Psoas muscle (tissue), 7 donors: ENCODE measurements at regions not wholly inside any gene's neighbourhood (a gene's known extent, or its start where the extent isn't known, plus 50 kb on each side); places are given as distances from the start of the nearest gene placed in this dataset.

ENCODE experiments used
- ATAC-seq, 4 donors: fragments of 200-7000 bp; cut with Tn5 transposase; one replicate each; pipeline ENCODE4 v1.9.1; 2020; ENCODE audit warnings: moderate library complexity in 3 of 4, mild to moderate bottlenecking in 2 of 4
- DNase-seq, 2 donors: peaks; one replicate each; pipeline ENCODE4 v3.0.0-alpha.2; 2020
- H3K27ac ChIP-seq: fragments of 200-600 bp; one replicate; pipeline ENCODE4 v1.8.0; 2022
- H3K27me3 ChIP-seq, 3 donors: fragments of 200-600 bp in 1 of 3; one replicate each; pipeline versions ENCODE4 v1.6.1 to v1.8.0; 2013 to 2022; ENCODE audit warnings: low read length in 2 of 3, mild to moderate bottlenecking in 2 of 3, moderate library complexity in 1 of 3; ENCODE audit not compliant: insufficient read depth in 3 of 3
- H3K36me3 ChIP-seq, 2 donors: fragments of 200-600 bp in 1 of 2; one replicate each; pipeline versions ENCODE4 v1.6.1 to v1.8.0; 2013 to 2022; ENCODE audit warnings: low read depth in 1 of 2, mild to moderate bottlenecking in 1 of 2, moderate library complexity in 1 of 2; ENCODE audit not compliant: insufficient read depth in 1 of 2
- H3K4me1 ChIP-seq: fragments of 200-600 bp; one replicate; pipeline ENCODE4 v1.8.0; 2022
- H3K4me3 ChIP-seq: fragments of 200-600 bp; one replicate; pipeline ENCODE4 v1.8.0; 2022; ENCODE audit warnings: mild to moderate bottlenecking
- H3K9me3 ChIP-seq: fragments of 200-600 bp; one replicate; pipeline ENCODE4 v1.8.0; 2022
- WGBS, 3 donors: extraction: QIAGEN DNeasy Blood & Tissue Kit; methylation state at CpG; one replicate each; pipeline versions ENCODE4 v1.1.6 to v1.1.7; 2013; 5-methylcytosine and 5-hydroxymethylcytosine counted together
- intact Hi-C, 2 donors: fragments of 100-400 bp; cut with DNase I; formaldehyde crosslinking; loops; one replicate each; pipeline versions ENCODE4 v1.11.0 to v1.14.2; 2022
- TF ChIP-seq, protein P1 (sequence below): fragments of 200-600 bp; IDR thresholded peaks from one replicate; pipeline ENCODE4 v1.8.0; 2022; ENCODE audit warnings: antibody characterized with exemption
- donor health status: healthy with polysubstance abuse.
- donor health status: DM: no; HTN: no; CAD: no; lungs with moderate emphysema.
- donor health status: Bipolar disorder and iron deficiency.
- donor health status: healthy.
- donor health status: DM: yes; HTN: yes; CAD: no.
- donor health status: DM: no; HTN: no; CAD: no.
- donor health status: DM: yes; HTN: yes; CAD: no.

DNA sequence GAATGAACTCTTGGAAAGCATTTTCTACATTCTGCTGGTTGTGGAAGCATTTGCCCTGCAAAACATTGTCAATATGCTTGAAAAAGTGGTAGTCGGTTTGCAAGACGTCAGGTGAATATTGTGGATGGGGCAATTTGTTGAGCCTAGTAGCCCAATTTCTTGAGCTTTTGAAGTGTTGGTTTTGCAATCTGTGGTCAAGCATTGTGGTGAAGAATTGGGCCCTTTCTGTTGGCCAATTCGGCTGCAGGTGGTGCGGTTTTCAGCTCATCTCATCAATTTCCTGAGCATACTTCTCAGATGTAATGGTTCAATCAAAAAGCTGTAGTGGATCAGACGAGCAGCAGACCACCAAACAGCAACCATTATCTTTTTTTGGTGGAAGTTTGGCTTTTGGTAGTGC lies 426.8 kb upstream of the CDH9 start:
- Histone ChIP-seq H3K27me3 (no peaks in the 10 kb centered on the region), H3K4me3 (no peak overlapping the region), H3K36me3 (no peaks in the 10 kb centered on the region), H3K4me1 (no peaks in the 10 kb centered on the region), H3K9me3 (no peaks in the 10 kb centered on the region), H3K27ac (no peak overlapping the region)
- ATAC-seq (no peak), DNase-seq (no peak)
- intact Hi-C loops, result no loop called here
- TF ChIP-seq, protein P1, sequence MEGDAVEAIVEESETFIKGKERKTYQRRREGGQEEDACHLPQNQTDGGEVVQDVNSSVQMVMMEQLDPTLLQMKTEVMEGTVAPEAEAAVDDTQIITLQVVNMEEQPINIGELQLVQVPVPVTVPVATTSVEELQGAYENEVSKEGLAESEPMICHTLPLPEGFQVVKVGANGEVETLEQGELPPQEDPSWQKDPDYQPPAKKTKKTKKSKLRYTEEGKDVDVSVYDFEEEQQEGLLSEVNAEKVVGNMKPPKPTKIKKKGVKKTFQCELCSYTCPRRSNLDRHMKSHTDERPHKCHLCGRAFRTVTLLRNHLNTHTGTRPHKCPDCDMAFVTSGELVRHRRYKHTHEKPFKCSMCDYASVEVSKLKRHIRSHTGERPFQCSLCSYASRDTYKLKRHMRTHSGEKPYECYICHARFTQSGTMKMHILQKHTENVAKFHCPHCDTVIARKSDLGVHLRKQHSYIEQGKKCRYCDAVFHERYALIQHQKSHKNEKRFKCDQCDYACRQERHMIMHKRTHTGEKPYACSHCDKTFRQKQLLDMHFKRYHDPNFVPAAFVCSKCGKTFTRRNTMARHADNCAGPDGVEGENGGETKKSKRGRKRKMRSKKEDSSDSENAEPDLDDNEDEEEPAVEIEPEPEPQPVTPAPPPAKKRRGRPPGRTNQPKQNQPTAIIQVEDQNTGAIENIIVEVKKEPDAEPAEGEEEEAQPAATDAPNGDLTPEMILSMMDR, result no peak
- 67 to 70% (median 69%) methylated on average over 5 of the region's 5 CpGs for WGBS, 3 donors

DNA sequence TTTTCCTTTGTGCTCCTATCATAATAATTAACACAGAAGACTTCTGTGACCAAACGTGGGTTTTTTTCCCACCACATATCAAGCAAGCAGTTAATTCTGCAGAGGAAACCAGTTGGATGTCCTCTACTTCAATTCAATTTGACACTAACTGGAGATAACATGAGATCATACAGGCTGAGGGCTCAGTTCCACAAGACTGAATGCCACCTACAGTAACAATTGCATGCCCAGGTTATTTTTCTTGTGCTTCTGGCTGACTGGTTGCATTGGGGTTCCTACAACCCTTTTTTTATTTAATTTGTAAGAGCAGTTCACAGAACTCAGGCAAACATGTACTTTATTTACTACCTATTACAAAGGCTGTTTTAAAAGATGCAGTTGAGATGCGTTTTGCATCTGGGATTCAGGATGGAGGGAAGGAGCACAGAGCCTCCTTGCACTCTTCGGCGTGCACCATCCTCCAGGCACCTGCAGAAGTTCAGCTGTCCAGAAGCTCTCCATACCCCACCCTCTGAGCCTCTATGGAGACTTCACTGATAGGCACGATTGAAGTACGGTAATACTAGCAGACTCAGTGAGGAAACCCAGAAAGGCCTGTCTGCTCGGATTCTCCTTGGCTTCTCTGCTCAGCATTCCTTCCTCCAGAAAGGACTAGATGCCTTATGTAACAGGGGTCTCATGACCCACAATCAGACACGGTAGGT lies 425.2 kb upstream of the CDH9 start:
- H3K27ac ChIP-seq, result no peak overlapping the region
- WGBS, 3 donors, result 72 to 74% (median 74%) methylated on average over 8 of the region's 8 CpGs
- ATAC-seq, result no peak
- TF ChIP-seq, protein P1, result no peak
- H3K9me3 ChIP-seq, result no peaks in the 10 kb centered on the region
- H3K4me3 ChIP-seq, result no peak overlapping the region
- intact Hi-C loops, result no loop called here
- H3K27me3 ChIP-seq, result no peaks in the 10 kb centered on the region
- no peaks in the 10 kb centered on the region for H3K36me3 ChIP-seq
- DNase-seq, result no peak
- H3K4me1 ChIP-seq, result no peaks in the 10 kb centered on the region

DNA sequence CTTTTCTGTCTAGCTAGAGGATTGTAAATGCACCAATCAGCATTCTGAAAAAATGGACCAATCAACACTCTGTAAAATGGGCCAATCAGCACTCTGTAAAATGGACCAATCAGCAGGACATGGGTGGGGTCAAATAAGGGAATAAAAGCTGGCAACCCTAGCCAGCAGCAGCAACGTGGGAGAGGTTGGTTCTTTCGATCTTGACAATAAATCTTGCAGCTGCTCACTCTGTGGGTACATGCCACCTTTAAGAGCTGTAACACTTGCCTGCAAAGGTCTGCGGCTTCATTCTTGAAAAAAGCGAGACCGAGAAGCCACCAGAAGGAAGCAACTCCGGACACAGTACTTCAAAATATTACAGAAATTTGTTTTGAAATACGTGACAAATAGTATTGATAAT lies 424.6 kb upstream of the CDH9 start:
- intact Hi-C loops, result no loop called here

DNA sequence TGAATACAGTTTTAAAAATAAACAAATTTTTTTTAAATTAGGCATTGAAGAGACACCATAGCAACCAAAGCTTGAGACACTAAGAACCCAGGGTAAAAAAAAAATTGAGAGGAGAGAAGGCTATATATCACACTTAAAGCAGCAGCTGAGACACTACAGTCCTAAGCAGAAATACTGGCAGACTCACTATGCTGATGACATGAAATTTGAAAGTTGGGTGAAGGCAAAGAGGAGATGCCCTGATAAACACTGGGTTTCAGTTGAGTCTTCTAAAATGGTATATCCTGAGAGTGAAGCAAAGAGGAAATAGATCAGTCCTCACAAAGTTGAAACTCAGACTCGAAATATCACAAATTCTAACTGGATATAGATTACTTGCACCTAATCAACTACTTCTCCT lies 419.9 kb upstream of the CDH9 start:
- H3K4me1 ChIP-seq, result no peaks in the 10 kb centered on the region
- no peak overlapping the region for H3K4me3 ChIP-seq
- intact Hi-C loops, result no loop called here
- H3K27me3 ChIP-seq, result no peaks in the 10 kb centered on the region
- TF ChIP-seq, protein P1, result no peak
- DNase-seq, result no peak
- H3K36me3 ChIP-seq, result no peaks in the 10 kb centered on the region
- WGBS, 3 donors, result 64 to 71% (median 67%) methylated on average over 1 of the region's 1 CpG
- H3K9me3 ChIP-seq, result no peaks in the 10 kb centered on the region
- no peak overlapping the region for H3K27ac ChIP-seq
- no peak for ATAC-seq

More for the DNA sequence above, 424.6 kb upstream of the CDH9 start:
- WGBS, 3 donors, result 68 to 71% (median 70%) methylated on average over 7 of the region's 7 CpGs
- H3K4me3 ChIP-seq, result no peak overlapping the region
- no peaks in the 10 kb centered on the region for H3K4me1 ChIP-seq
- no peaks in the 10 kb centered on the region for H3K36me3 ChIP-seq
- H3K9me3 ChIP-seq, result no peaks in the 10 kb centered on the region
- DNase-seq, result no peak
- H3K27me3 ChIP-seq, result no peaks in the 10 kb centered on the region
- no peak for ATAC-seq
- no peak overlapping the region for H3K27ac ChIP-seq
- TF ChIP-seq, protein P1, result no peak

DNA sequence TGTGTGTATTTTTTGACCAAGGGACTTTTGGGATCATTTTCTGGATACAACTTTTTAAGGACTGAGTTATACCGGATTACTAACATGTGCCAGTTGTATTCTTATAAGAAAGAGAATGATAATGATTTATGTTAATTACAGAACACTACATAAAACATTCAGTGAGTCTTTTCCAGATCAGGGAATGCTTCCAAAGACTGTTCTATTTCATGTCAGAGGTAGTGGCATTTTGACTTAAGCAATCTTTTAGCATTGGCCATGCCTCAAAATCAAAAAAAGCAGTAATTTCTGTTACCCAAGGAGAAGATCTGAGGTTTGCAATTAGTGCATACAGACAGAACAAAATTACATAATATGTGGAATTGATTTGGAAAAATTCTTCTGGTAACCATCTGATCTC lies 413.0 kb upstream of the CDH9 start:
- H3K9me3 ChIP-seq, result no peaks in the 10 kb centered on the region
- no peak overlapping the region for H3K4me3 ChIP-seq
- intact Hi-C loops, result no loop called here
- no peaks in the 10 kb centered on the region for H3K36me3 ChIP-seq
- H3K27ac ChIP-seq, result no peak overlapping the region
- ATAC-seq (no peak), DNase-seq (no peak)
- TF ChIP-seq, protein P1, result no peak
- WGBS, 3 donors, result 76 to 97% (median 89%) methylated on average over 1 of the region's 1 CpG
- H3K27me3 ChIP-seq, result no peaks in the 10 kb centered on the region
- no peaks in the 10 kb centered on the region for H3K4me1 ChIP-seq
